CD8-positive, alpha-beta memory T cell (primary cell): ENCODE measurements at regions not wholly inside any gene's neighbourhood (a gene's known extent, or its start where the extent isn't known, plus 50 kb on each side); places are given as distances from the start of the nearest gene placed in this dataset.

Experiments used
- CTCF ChIA-PET: fragments of 350-600 bp; sonication (Branson Sonifier 250); formaldehyde crosslinking; loops from one replicate; lab custom pipeline; 2021; ENCODE audit warnings: antibody characterized with exemption; lab: Charles Lee
- POLR2A ChIA-PET: fragments of 350-600 bp; sonication (Branson Sonifier 250); formaldehyde crosslinking; loops from one replicate; lab custom pipeline; 2021; ENCODE audit warnings: antibody characterized with exemption; lab: Charles Lee
- DNase-seq, 5 donors: peaks; one replicate each; pipeline versions ENCODE4 v3.0.0 to v3.0.0-alpha.2; 2020 to 2022; ENCODE audit warnings: mixed read lengths in 1 of 5
- H3K27ac ChIP-seq: one replicate; pipeline ENCODE4 v1.7.0; 2013; ENCODE audit warnings: low read depth, mild to moderate bottlenecking, low read length, moderate library complexity
- H3K27me3 ChIP-seq: 2 replicates; pipeline ENCODE4 v1.7.0; 2013; ENCODE audit warnings: low read length, mild to moderate bottlenecking; ENCODE audit not compliant: insufficient read depth, poor library complexity, severe bottlenecking
- H3K36me3 ChIP-seq: 2 replicates; pipeline ENCODE4 v1.7.0; 2013; ENCODE audit warnings: mild to moderate bottlenecking, low read length, moderate library complexity; ENCODE audit not compliant: insufficient read depth
- H3K4me1 ChIP-seq: 2 replicates; pipeline ENCODE4 v1.7.0; 2013; ENCODE audit warnings: mild to moderate bottlenecking, low read length, moderate library complexity; ENCODE audit not compliant: insufficient read depth
- H3K4me3 ChIP-seq: 2 replicates; pipeline ENCODE4 v1.7.0; 2013; ENCODE audit warnings: mild to moderate bottlenecking, low read length
- H3K9me3 ChIP-seq: 2 replicates; pipeline ENCODE4 v1.7.0; 2013; ENCODE audit warnings: mild to moderate bottlenecking, low read length
- H3K27ac Mint-ChIP-seq, 8 donors: one replicate each; pipeline ENCODE4 v1.8.0; 2020 to 2021; ENCODE audit warnings: mixed read lengths in 8 of 8, mild to moderate bottlenecking in 6 of 8, inconsistent platforms in 3 of 8, moderate library complexity in 3 of 8
- H3K27me3 Mint-ChIP-seq, 2 donors: one replicate each; pipeline ENCODE4 v1.8.0; 2020 to 2021; ENCODE audit warnings: mixed read lengths in 2 of 2, mild to moderate bottlenecking in 1 of 2, moderate library complexity in 1 of 2
- H3K36me3 Mint-ChIP-seq, 3 donors: one replicate each; pipeline ENCODE4 v1.8.0; 2020 to 2021; ENCODE audit warnings: mixed read lengths in 3 of 3, inconsistent platforms in 1 of 3, mild to moderate bottlenecking in 1 of 3
- H3K4me1 Mint-ChIP-seq, 3 donors: one replicate each; pipeline ENCODE4 v1.8.0; 2020 to 2021; ENCODE audit warnings: mixed read lengths in 3 of 3, inconsistent platforms in 1 of 3, mild to moderate bottlenecking in 1 of 3
- H3K4me3 Mint-ChIP-seq, 7 donors: one replicate each; pipeline ENCODE4 v1.8.0; 2020 to 2021; ENCODE audit warnings: mixed read lengths in 7 of 7, mild to moderate bottlenecking in 6 of 7, moderate library complexity in 4 of 7, inconsistent platforms in 2 of 7
- H3K9me3 Mint-ChIP-seq, 5 donors: one replicate each; pipeline ENCODE4 v1.8.0; 2020 to 2022; ENCODE audit warnings: mixed read lengths in 5 of 5, mild to moderate bottlenecking in 3 of 5, moderate library complexity in 2 of 5, inconsistent platforms in 1 of 5

DNA sequence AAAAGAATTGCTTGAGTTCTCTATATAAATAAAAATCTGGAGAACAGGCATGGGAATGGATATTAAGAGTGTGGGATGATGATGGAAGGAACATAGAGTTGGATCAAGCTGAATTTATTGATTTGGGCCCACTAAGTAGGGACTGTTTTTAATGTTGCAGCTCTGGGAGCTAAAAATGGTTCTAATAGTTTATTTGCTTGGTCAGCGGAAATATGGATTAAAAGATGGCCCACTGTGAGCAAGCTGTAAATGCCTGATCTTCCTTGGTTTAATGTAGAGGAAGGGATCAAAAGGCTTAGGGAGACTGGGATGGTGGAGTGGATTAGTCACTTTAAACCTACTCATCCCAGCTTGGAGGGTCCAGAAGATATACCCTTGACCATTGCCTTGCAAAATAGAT is 429.4 kb upstream of the NXPH2 start:
- H3K27me3 ChIP-seq, result no peaks in the 10 kb centered on the region
- H3K4me1 ChIP-seq, result no peaks in the 10 kb centered on the region
- Mint-ChIP-seq H3K9me3 (peaks cover 3 to 12% (median 8%) of the 10 kb centered on the region in 5 donors), H3K27me3 (no peaks in the 10 kb centered on the region), H3K4me1 (no peaks in the 10 kb centered on the region), H3K36me3 (peaks cover 0 to 1% (median 0%) of the 10 kb centered on the region in 3 donors), H3K27ac (no peak overlapping the region), H3K4me3 (no peak overlapping the region)
- ChIA-PET CTCF (no interaction called here), POLR2A (no interaction called here)
- no peaks in the 10 kb centered on the region for H3K9me3 ChIP-seq
- no peak overlapping the region for H3K27ac ChIP-seq
- no peak for DNase-seq
- H3K4me3 ChIP-seq, result no peak overlapping the region
- H3K36me3 ChIP-seq, result no peaks in the 10 kb centered on the region

DNA sequence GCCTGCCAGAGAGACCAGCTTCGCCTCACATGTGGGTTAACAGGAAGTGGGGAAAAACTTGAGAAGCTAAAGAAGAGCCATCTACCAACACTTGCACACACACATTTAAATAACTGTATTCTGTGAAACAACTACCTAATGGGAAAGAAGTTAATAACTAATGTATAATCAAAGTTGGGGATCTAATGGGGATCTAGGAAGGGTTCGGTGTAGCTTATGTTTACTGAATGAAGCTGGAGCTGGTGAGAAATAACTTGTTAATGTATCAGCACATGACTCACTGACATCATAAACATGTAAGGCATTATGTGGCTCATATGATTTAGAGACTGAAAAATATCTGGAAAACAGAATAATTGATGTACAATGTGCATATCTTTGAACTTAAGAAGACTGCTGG is 421.3 kb upstream of the NXPH2 start:
- H3K9me3 ChIP-seq, result no peaks in the 10 kb centered on the region
- DNase-seq, result no peak
- no peak overlapping the region for H3K4me3 ChIP-seq
- H3K27me3 ChIP-seq, result no peaks in the 10 kb centered on the region
- H3K36me3 ChIP-seq, result no peaks in the 10 kb centered on the region
- H3K27ac Mint-ChIP-seq, result no peak overlapping the region
- CTCF ChIA-PET, result no interaction called here
- no peaks in the 10 kb centered on the region for H3K4me1 ChIP-seq
- H3K4me3 Mint-ChIP-seq, result no peak overlapping the region
- peaks cover 0 to 1% (median 0%) of the 10 kb centered on the region in 3 donors for H3K36me3 Mint-ChIP-seq
- H3K4me1 Mint-ChIP-seq, result no peaks in the 10 kb centered on the region
- no peak overlapping the region for H3K27ac ChIP-seq
- H3K27me3 Mint-ChIP-seq, result no peaks in the 10 kb centered on the region
- peaks cover 5 to 21% (median 6%) of the 10 kb centered on the region in 5 donors for H3K9me3 Mint-ChIP-seq
- POLR2A ChIA-PET, result no interaction called here

DNA sequence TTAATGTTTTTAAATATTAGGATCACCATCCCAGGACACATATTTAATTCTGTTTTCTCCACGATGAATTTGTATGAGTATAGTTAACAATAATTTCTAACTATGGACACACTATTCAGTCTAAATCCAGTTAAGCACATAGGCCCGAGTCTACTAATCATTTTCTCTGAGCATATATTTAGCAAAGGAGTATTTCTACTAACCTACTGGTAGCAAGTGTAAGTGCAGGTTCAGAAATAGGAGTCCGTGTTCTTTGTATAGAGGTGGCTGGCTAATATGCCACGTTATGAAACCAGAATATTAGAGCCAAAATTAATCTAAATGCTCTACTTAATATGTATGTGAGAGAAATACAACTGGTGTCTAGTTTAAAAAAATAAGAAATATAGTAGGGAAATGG is 416.6 kb upstream of the NXPH2 start:
- H3K4me3 ChIP-seq, result no peak overlapping the region
- no peak for DNase-seq
- no peaks in the 10 kb centered on the region for H3K9me3 ChIP-seq
- no peak overlapping the region for H3K27ac ChIP-seq
- no peaks in the 10 kb centered on the region for H3K27me3 ChIP-seq
- Mint-ChIP-seq H3K27me3 (no peaks in the 10 kb centered on the region), H3K4me3 (no peak overlapping the region), H3K9me3 (peaks cover 5 to 28% (median 11%) of the 10 kb centered on the region in 5 donors), H3K27ac (no peak overlapping the region), H3K4me1 (no peaks in the 10 kb centered on the region), H3K36me3 (no peaks in the 10 kb centered on the region)
- no peaks in the 10 kb centered on the region for H3K4me1 ChIP-seq
- CTCF ChIA-PET, result no interaction called here
- POLR2A ChIA-PET, result no interaction called here
- no peaks in the 10 kb centered on the region for H3K36me3 ChIP-seq

DNA sequence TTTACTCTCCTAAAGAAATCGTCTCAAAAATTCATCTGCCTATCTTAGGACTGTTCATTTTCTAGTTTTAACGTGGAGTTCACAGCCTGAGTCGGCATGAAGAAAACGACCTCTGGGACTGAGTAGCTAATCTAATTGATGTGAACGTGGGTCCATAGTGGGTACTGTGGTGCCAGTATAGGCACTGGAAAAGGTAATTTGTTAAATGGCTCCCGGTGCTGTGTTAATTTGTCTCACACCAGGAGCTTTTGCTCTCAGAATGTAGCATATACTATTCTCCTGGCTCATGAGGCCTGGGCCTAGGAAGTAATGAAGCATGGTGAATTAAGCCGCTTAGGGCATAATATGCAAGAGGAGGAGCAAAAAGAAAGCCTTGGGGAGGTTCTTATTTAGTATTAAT is 414.4 kb upstream of the NXPH2 start:
- ChIA-PET CTCF (no interaction called here), POLR2A (no interaction called here)
- no peak overlapping the region for H3K27ac ChIP-seq
- H3K4me3 Mint-ChIP-seq, result no peak overlapping the region
- H3K9me3 Mint-ChIP-seq, result peaks cover 2 to 28% (median 8%) of the 10 kb centered on the region in 5 donors
- H3K4me3 ChIP-seq, result no peak overlapping the region
- H3K27me3 ChIP-seq, result no peaks in the 10 kb centered on the region
- no peaks in the 10 kb centered on the region for H3K36me3 ChIP-seq
- H3K9me3 ChIP-seq, result no peaks in the 10 kb centered on the region
- no peaks in the 10 kb centered on the region for H3K36me3 Mint-ChIP-seq
- H3K27ac Mint-ChIP-seq, result no peak overlapping the region
- no peaks in the 10 kb centered on the region for H3K27me3 Mint-ChIP-seq
- no peak for DNase-seq
- no peaks in the 10 kb centered on the region for H3K4me1 ChIP-seq
- H3K4me1 Mint-ChIP-seq, result no peaks in the 10 kb centered on the region

DNA sequence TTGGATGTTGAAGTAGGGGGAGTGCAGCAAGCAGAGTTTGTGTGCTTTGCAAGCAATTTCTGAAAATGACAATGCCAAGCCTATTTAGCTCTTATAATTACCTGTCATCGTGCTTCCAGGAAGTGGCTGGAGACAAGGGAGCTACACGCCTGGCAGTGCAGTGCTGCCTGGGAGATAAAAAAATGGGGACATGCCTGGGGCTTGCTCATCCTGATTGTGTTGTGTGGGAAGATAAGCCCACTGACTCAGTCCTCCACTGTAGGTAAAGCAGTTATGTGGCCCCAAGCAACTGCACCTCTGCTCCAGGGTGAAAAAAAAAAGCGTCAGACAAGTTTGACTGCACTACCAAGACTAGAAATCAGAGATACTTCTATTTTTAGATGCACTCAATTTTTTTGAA is 396.9 kb upstream of the NXPH2 start:
- no peak overlapping the region for H3K27ac ChIP-seq
- H3K27ac Mint-ChIP-seq, result no peak overlapping the region
- H3K27me3 Mint-ChIP-seq, result no peaks in the 10 kb centered on the region
- H3K36me3 Mint-ChIP-seq, result no peaks in the 10 kb centered on the region
- H3K9me3 ChIP-seq, result no peaks in the 10 kb centered on the region
- no peak for DNase-seq
- no peak overlapping the region for H3K4me3 Mint-ChIP-seq
- POLR2A ChIA-PET, result no interaction called here
- H3K4me3 ChIP-seq, result no peak overlapping the region
- H3K4me1 Mint-ChIP-seq, result no peaks in the 10 kb centered on the region
- H3K36me3 ChIP-seq, result no peaks in the 10 kb centered on the region
- H3K27me3 ChIP-seq, result no peaks in the 10 kb centered on the region
- H3K4me1 ChIP-seq, result no peaks in the 10 kb centered on the region
- CTCF ChIA-PET, result no interaction called here
- peaks cover 8 to 28% (median 21%) of the 10 kb centered on the region in 5 donors for H3K9me3 Mint-ChIP-seq

DNA sequence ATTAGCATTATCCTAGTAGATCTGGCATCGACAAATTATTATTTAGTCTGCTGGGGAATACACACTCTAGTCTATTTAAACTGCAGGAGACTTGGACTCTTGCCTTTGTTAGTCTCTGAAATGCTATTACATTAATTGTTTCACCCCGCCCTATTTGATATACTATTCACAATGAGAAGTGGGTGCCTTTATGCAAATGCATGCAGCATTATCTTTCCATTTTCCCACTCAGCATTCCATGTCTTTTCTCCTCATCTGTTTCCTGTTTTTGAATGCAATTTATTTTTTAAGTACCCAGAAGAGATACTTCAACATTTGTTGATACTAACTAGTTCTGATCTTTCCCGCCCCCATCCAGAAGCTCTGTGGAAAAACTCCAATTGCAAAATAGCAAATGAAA is 395.3 kb upstream of the NXPH2 start:
- H3K4me1 ChIP-seq, result no peaks in the 10 kb centered on the region
- Mint-ChIP-seq H3K4me1 (no peaks in the 10 kb centered on the region), H3K4me3 (no peak overlapping the region), H3K27ac (no peak overlapping the region), H3K36me3 (no peaks in the 10 kb centered on the region), H3K9me3 (peaks cover 9 to 26% (median 22%) of the 10 kb centered on the region in 5 donors), H3K27me3 (no peaks in the 10 kb centered on the region)
- no peaks in the 10 kb centered on the region for H3K9me3 ChIP-seq
- no peak overlapping the region for H3K4me3 ChIP-seq
- ChIA-PET POLR2A (no interaction called here), CTCF (no interaction called here)
- no peak for DNase-seq
- no peak overlapping the region for H3K27ac ChIP-seq
- no peaks in the 10 kb centered on the region for H3K27me3 ChIP-seq
- H3K36me3 ChIP-seq, result no peaks in the 10 kb centered on the region

DNA sequence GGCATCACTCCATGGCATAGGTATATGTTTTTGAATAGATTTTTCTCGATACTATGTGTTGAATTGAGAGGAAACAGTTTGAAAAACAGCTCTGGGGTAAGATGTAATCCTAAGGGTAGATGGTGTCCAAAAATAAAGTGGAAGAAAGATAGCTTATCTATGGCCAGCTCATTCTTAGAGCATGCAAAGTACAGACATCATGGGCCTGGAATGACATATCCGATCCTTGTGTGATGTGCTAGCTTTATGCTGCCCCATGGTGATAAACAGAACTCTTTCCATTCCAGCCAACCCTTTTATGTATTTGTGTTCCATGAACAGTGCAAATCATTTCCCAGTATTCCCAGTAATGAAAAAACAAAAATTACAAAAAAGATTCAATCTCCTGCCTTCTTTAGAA is 390.2 kb upstream of the NXPH2 start:
- Histone ChIP-seq H3K36me3 (no peaks in the 10 kb centered on the region), H3K27me3 (no peaks in the 10 kb centered on the region), H3K4me3 (no peak overlapping the region), H3K4me1 (no peaks in the 10 kb centered on the region), H3K27ac (no peak overlapping the region), H3K9me3 (no peaks in the 10 kb centered on the region)
- Mint-ChIP-seq H3K27ac (no peak overlapping the region), H3K4me1 (no peaks in the 10 kb centered on the region), H3K4me3 (no peak overlapping the region), H3K27me3 (peaks cover 0 to 1% of the 10 kb centered on the region in 2 donors), H3K9me3 (peaks cover 8 to 21% (median 10%) of the 10 kb centered on the region in 5 donors), H3K36me3 (no peaks in the 10 kb centered on the region)
- POLR2A ChIA-PET, result no interaction called here
- CTCF ChIA-PET, result interaction anchor here (0.6 kb wide), 1 partner anchor 36 kb away, joined by 3 read pairs; no protein-coding TSS in a partner anchor
- DNase-seq, result no peak

DNA sequence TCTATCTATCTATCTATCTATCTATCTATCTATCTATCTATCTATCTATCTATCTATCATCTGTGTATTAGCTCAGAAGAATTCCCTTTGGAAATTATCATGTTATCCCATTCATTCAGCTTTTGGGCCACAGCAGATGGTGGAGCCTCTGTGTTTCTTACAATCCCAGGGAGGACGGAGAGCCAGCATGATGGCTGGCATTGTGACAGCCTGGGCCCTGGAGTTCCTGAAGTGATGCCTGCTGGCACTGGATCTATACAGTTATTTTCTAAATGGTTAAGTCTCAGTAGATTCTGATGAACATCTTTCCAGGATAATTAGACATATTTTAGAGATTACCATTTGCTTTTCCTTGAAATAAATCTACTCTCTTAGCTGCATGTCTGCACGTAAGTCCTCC is 385.4 kb upstream of the NXPH2 start:
- no peak overlapping the region for H3K4me3 Mint-ChIP-seq
- H3K36me3 ChIP-seq, result no peaks in the 10 kb centered on the region
- H3K27me3 ChIP-seq, result no peaks in the 10 kb centered on the region
- CTCF ChIA-PET, result no interaction called here
- H3K27ac ChIP-seq, result no peak overlapping the region
- no peaks in the 10 kb centered on the region for H3K4me1 Mint-ChIP-seq
- H3K9me3 Mint-ChIP-seq, result peaks cover 0 to 30% (median 2%) of the 10 kb centered on the region in 5 donors
- H3K27me3 Mint-ChIP-seq, result peaks cover 0 to 1% of the 10 kb centered on the region in 2 donors
- POLR2A ChIA-PET, result no interaction called here
- H3K27ac Mint-ChIP-seq, result no peak overlapping the region
- H3K4me3 ChIP-seq, result no peak overlapping the region
- no peaks in the 10 kb centered on the region for H3K4me1 ChIP-seq
- no peaks in the 10 kb centered on the region for H3K36me3 Mint-ChIP-seq
- no peak for DNase-seq
- H3K9me3 ChIP-seq, result no peaks in the 10 kb centered on the region

DNA sequence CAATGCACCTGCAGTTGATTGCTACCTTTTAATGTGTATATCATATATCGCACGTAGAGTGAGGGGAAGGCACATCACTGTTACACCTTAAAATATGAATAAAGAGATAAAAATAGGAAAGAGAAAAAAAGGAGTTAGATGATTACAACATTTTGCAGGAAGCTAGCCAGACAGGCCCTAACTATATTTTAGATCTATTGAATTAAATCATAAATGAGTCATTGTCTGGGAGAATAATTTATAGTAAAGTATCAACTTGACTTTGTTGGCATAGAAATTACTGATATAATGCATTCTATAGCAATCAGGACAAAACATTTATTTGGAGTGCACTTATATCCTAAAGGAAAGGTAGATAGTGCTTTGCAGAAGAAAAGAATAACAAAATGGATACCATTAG is 384.9 kb upstream of the NXPH2 start:
- POLR2A ChIA-PET, result no interaction called here
- CTCF ChIA-PET, result no interaction called here
- no peak for DNase-seq
- peaks cover 0 to 36% (median 2%) of the 10 kb centered on the region in 5 donors for H3K9me3 Mint-ChIP-seq
- H3K36me3 ChIP-seq, result no peaks in the 10 kb centered on the region
- H3K9me3 ChIP-seq, result no peaks in the 10 kb centered on the region
- peaks cover 0 to 1% of the 10 kb centered on the region in 2 donors for H3K27me3 Mint-ChIP-seq
- H3K4me3 Mint-ChIP-seq, result no peak overlapping the region
- H3K4me3 ChIP-seq, result no peak overlapping the region
- no peak overlapping the region for H3K27ac ChIP-seq
- H3K4me1 Mint-ChIP-seq, result no peaks in the 10 kb centered on the region
- H3K4me1 ChIP-seq, result no peaks in the 10 kb centered on the region
- H3K27me3 ChIP-seq, result no peaks in the 10 kb centered on the region
- no peak overlapping the region for H3K27ac Mint-ChIP-seq
- no peaks in the 10 kb centered on the region for H3K36me3 Mint-ChIP-seq
